ENCODE measurements at regions not wholly inside any gene's neighbourhood (a gene's known extent, or its start where the extent isn't known, plus 50 kb on each side); places are given as distances from the start of the nearest gene placed in this dataset.
A peak's percentile ranks its signal among the peaks of the same experiment; 100 is the strongest.

- DNase-seq (ENCODE audit: low read depth, low spot score), result peak; percentile 83
These were observed 53.2 kb upstream of the TFEC start for GRCh38 chr7:116083796-116084195.

- DNase-seq (ENCODE audit: low read depth, low spot score), result no peak
These were observed 56.0 kb upstream of the TFEC start for GRCh38 chr7:116086547-116087045.

DNA sequence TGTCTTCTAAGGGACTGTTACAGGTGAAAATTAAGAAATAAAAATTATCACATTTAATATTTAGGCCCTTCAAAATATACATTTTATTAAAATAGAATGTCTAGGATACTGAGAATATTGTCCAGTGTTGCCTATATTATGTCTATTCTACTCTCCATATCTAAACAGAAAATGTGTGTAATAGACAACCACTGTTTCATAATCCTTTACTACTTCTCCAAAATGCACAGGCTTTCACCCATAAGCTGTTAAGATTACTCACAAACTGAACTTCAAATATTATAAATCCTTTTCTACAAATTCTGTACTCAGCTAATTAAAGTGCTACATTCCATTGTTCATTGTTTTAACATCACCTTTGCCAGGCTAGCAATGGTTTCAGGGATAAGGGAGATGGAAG is 56.7 kb upstream of the TFEC start:
- DNase-seq (ENCODE audit: low read depth, low spot score), result no peak

DNA sequence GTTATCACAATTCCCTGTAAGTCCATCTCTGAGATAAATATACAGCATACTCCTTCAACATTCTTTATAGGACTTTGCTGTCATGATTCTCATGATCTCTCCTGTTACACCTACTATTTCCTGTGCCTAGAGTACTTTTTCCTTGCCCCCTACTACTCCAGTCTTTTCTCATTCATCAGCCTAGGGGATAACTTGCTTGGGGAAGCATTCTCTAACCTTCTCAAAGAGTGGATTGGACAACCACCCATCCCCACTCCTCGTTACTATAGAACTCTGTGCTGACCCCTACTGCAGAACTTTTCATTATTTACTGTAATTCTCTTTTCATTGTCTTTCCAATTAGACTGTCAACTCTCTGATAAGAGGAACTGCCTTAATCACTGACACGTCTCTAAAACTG is 57.4 kb upstream of the TFEC start:
- DNase-seq (ENCODE audit: low read depth, low spot score), result no peak

DNA sequence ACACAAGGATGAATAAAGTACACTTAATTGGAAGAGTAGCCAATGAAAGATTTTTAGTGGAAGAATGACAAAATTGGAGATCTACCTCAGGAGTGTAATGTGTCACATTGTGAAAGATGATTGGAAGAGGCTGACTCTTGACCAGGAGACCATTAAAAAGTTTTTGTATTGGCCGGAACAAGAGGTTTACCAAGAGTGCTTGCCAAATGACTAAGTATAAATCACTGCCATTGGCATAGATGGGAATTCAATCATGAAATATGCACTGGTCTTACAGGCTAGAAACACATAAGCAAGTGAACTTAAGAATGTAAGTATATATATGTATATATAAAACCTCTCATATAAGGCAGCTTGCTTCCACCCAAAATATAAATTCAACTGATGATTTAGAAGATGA is 58.7 kb upstream of the TFEC start:
- DNase-seq (ENCODE audit: low read depth, low spot score), result no peak

DNA sequence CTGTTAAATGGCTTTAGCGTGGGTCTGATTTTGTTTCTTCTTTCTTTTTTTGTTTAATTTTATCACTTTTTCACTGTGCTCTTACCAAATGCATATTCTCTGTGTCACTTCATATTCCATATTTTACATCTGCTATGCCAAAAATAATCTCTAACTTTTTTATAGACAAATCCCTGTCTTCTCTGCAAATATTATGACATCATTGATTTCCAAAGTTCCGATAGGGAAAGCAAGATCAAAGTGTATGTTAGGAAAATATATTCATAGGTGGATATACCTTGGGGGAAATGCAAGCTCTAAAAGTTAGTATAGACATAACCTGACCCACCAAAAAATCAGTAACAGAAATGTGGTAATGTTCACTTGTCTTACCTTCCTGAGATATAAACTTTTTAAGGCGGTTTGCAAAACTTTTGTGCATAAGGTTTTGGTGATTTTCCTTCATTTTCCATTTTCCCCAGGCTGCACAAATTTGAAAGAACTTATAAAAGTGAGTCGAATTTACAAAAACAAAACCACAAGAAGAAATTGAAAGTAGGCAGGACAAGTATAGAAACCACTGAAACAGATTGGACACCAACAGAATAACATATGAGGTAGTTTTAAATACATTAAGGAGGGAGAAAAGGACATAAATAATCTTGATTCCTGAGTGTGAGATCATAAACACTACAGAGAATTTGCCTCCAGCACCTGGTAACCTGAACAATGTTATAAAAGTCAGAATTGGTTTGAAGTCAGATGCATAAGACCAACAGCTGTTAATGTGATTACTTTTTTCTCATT is 63.1 kb upstream of the TFEC start:
- DNase-seq (ENCODE audit: low read depth, low spot score), result no peak

GRCh38 chr7:116095396-116095795 is 64.8 kb upstream of the TFEC start:
- DNase-seq (ENCODE audit: low read depth, low spot score), result no peak

DNA sequence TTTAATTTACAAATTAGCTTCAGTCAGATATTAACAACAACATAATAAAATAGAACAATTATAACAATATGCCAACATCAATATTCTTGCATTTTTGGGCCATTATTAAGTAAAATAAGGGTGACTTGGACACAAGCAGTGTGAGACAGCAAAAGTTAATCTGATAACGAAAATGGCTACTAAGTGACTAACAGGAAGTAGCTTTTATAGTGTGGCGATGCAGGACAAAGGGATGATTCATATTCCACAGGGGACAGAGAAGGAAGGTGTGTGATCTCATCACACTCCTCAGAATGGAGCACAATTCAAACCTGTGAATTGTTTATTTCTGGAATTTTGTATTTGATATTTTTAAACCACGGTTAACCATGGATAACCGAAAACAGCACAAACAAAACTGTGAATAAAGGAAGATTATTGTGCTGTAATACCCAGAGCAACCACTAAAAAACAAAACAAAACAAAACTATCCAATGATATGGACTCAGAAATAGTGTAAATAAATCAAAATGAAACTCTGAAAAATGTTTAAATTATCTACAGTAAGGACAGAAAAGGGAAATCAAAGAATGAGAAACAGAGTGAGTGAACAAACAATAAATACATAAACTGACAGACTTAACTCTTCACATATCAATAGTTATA is 66.9 kb upstream of the TFEC start:
- peak; percentile 58 for DNase-seq (ENCODE audit: low read depth, low spot score)

GRCh38 chr7:116098175-116098574 is 67.6 kb upstream of the TFEC start:
- no peak for DNase-seq (ENCODE audit: low read depth, low spot score)

GRCh38 chr7:116100626-116101025 is 70.1 kb upstream of the TFEC start:
- DNase-seq (ENCODE audit: low read depth, low spot score), result no peak

DNA sequence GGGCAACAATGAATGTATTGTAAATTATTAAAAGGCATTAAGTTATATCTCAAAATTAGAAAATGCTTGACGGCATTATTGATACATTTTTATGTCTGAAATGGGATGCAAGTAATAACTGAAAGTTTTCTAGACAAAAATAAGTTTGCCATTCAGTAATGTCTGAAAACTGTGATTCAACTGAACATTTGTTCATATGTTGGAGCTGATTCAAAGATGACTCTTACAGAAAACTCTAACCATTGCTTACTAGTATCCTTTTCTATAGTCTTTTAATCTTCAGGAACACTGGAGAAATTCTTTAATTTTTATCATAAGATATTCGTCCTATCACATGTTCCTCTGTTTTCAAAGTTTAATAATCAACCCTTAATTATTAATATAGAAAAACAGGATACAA is 71.1 kb upstream of the TFEC start:
- DNase-seq (ENCODE audit: low read depth, low spot score), result no peak

- no peak for DNase-seq (ENCODE audit: low read depth, low spot score)
These were observed 80.9 kb upstream of the TFEC start for GRCh38 chr7:116111475-116111874.

DNA sequence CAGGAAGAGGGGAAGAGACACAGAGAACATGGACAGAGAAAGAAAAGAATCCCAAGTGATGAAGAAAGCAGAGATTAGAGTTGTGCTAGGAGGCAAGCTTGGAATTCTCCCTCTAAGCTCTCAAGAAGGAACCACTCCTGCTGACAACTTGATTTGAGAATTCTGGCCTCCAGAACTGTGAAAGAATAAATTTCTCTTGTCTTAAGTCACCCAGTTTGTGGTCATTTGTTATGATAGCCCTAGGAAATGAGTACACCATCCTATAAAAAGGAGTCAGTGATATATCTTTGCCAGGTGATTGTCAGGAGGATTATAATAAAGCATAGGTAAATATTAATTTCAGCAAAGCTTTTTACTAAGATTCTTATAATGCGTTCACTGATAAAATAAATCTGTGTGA is 82.7 kb upstream of the TFEC start:
- DNase-seq (ENCODE audit: low read depth, low spot score), result no peak

GRCh38 chr7:116120839-116121238 is 89.5 kb upstream of the TES start:
- no peak for DNase-seq (ENCODE audit: low read depth, low spot score)

DNA sequence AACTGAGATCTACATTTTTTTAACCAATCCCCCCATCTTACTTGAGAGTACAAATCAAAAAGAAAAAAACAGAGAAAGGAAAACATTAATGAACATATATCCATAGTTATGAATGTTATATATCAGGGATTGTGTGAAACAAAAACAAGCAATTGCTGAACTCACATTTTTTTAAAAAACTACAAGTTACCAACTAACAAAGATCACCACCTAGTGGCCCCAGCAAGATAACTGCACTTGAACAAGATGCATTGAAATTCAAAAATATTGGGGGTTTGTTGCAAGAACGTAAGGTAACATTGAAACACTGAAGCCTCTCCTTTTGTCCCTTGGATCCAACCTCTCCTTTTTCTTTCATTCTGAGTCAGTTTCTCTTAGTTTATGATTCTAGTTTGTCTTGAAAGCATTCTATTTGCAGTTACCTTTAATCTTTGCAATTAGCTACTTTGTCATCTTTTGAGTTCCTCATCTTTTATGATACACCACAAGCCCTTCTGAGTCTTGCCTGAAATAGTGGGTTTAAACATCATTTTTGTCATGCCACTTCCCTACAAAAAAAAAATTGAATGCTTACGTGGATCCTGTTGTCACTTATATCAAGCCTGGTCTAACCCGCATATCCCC is 87.3 kb upstream of the TES start:
- DNase-seq (ENCODE audit: low read depth, low spot score), result peak; percentile 58

- DNase-seq (ENCODE audit: low read depth, low spot score), result no peak
These were observed 82.2 kb upstream of the TES start for GRCh38 chr7:116128139-116128538.

DNA sequence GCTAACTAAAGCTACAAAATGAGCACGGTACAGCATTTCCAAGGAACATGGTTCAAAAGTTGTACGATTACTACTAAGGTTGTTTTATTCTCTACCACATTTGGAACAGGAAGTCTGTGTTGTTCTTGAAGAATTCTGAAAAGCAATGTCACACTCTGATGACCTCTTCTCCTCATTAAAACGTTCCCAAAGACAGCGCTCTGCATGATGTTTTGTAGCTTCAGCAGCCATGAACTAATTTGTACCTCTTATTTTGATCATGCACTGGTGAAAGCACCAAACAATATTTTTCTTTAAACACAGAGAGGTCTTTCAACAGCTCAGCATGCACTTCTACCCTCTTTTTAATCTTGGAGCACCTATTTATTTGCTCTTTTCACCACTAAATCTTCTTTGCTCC is 75.0 kb upstream of the TES start:
- DNase-seq (ENCODE audit: low read depth, low spot score), result no peak

DNA sequence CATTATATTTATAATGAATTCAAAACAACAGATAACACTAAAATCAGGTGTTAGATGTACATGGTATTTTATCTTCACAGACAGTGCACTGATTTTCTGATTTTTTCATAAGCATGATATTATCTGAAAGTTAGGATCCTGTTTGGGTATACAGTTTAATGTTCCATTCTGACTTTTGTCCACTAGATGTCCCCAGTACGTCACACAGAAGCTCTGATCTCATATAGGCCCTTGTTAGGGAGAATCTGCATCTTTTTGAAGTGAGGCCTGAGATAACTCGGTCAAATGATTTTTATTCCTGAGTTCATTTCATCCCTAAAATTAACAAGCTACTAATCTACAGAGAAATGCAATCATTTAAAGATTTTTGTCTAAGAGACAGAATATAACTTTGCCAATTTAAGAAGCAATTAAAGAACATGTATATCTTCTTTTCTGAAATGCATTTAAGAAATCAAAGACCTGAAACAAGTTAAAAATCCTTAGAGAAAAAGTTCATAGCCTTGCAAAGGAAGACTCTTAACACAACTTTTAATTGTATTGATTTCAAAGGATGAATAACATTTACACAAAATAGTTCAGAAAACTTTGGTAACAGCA is 72.0 kb upstream of the TES start:
- DNase-seq (ENCODE audit: low read depth, low spot score), result peak; percentile 81

DNA sequence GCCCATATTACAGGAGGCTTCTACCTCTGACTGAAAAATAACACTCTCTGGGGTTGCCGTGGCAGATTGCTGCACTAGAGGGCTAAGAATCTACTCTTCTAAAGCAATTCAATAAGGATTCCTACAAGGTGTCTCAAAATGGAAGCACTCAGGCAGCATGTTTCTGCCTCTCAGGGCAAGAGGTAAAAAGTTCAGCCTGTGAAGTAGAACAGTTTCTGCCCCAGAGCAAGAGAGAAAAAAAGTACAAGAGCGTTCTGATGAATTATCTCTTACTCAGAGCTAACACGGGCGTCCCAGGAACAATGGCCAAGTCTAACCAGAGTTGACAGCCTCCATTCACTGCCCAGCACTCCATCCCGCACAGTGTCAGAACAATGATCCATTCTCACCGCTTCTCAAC is 71.3 kb upstream of the TES start:
- DNase-seq (ENCODE audit: low read depth, low spot score), result peak; percentile 50

GRCh38 chr7:116139807-116140206 is 70.5 kb upstream of the TES start:
- DNase-seq (ENCODE audit: low read depth, low spot score), result no peak

DNA sequence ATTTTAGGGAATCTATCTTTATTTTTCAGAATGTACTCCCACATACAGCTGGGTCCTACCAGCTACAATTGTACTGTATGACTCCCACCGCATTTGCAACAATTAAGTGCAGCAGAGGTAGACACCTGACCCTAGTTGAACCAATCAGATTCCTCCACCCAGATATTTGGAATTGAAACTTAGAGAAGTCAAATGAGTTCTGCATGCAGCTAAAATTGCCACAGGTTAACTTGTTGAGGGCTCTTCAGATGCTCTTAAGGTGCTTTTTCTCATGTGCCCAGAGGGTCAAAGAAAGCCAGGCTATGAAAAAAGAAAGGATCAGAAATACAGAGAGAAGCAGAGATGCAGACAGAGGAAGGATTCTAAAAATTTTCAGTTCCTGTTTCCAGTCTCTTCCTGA is 68.0 kb upstream of the TES start:
- no peak for DNase-seq (ENCODE audit: low read depth, low spot score)

GRCh38 chr7:116142850-116143249 is 67.5 kb upstream of the TES start:
- no peak for DNase-seq (ENCODE audit: low read depth, low spot score)
